DND-41 (cell line): ENCODE measurements at regions not wholly inside any gene's neighbourhood (a gene's known extent, or its start where the extent isn't known, plus 50 kb on each side); places are given as distances from the start of the nearest gene placed in this dataset.

Experiments
- EZH2 ChIP-seq: IDR thresholded peaks from 3 replicates; pipeline ENCODE4 v1.6.1; 2012; ENCODE audit warnings: borderline replicate concordance, low read depth, mild to moderate bottlenecking, moderate library complexity, low read length, inconsistent platforms; ENCODE audit not compliant: severe bottlenecking
- TF ChIP-seq, protein P1 (sequence below): IDR thresholded peaks from 2 replicates; pipeline ENCODE4 v1.5.1; 2012; ENCODE audit warnings: borderline replicate concordance, low read length, moderate library complexity, mild to moderate bottlenecking; ENCODE audit not compliant: poor library complexity, severe bottlenecking; ENCODE audit errors: extremely low read depth

DNA sequence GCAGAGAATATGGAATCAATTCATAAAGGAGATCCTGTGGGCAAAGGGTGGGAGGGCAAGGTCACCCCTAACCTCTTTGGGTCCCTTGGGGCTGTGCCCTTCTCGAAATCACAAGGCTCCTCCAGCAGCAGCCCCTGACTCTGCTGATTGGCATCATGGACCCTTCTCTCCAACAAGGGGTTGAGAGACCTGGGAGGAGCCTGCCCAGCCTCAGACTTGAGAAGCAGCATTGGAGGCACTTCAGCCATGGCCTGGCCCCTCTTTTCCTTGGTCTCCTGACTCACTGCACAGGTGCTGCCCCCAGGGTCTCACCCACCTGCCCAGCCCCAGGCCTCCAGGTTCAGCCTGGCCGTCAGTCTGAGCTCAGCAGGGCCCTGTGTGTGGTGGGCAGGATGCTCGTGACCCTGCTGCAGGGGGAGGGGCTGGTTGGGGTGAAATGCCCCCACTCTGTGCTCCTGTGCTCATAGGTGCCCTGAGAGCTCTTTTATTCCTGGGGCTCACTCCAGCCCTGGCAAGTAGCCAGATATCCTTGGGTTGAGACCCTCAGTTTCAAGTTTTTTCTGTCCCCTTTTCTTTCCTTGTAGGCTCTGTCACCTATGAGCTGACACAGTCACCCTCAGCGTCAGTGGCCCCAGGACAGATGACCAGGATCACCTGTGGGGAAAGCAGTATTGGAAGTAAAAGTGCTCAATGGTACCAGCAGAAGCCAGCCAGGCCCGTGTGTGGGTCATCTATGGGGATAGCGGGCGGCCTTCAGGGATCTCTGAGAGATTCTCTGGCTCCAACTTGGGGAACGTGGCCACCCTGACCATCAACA, 110.8 kb downstream of the GGTLC2 start:
- TF ChIP-seq, protein P1, sequence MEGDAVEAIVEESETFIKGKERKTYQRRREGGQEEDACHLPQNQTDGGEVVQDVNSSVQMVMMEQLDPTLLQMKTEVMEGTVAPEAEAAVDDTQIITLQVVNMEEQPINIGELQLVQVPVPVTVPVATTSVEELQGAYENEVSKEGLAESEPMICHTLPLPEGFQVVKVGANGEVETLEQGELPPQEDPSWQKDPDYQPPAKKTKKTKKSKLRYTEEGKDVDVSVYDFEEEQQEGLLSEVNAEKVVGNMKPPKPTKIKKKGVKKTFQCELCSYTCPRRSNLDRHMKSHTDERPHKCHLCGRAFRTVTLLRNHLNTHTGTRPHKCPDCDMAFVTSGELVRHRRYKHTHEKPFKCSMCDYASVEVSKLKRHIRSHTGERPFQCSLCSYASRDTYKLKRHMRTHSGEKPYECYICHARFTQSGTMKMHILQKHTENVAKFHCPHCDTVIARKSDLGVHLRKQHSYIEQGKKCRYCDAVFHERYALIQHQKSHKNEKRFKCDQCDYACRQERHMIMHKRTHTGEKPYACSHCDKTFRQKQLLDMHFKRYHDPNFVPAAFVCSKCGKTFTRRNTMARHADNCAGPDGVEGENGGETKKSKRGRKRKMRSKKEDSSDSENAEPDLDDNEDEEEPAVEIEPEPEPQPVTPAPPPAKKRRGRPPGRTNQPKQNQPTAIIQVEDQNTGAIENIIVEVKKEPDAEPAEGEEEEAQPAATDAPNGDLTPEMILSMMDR, result no peak
- TF ChIP-seq EZH2, result no peak
